ENCODE measurements at regions not wholly inside any gene's neighbourhood (a gene's known extent, or its start where the extent isn't known, plus 50 kb on each side); places are given as distances from the start of the nearest gene placed in this dataset.

DNA sequence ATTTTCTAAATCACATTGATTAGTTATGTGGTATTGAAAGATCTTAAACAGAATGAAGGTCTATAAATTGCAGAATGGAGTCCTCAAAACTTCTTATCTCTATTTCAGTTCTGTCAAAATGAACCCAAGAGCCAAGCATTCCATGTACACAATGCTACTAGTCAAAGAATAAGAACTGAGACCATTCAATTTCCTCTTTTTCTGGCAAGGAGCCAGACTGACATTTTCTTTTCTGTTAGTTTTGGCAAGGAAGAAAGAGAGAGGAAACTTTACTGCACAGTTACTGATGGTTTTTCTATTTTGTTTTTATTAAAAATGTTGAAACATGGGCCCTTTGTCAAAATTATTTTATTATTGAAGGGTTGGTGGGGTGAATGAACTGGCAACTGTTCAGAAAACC lies 181.8 kb upstream of the FERD3L start:
- TF ChIP-seq, protein P1, sequence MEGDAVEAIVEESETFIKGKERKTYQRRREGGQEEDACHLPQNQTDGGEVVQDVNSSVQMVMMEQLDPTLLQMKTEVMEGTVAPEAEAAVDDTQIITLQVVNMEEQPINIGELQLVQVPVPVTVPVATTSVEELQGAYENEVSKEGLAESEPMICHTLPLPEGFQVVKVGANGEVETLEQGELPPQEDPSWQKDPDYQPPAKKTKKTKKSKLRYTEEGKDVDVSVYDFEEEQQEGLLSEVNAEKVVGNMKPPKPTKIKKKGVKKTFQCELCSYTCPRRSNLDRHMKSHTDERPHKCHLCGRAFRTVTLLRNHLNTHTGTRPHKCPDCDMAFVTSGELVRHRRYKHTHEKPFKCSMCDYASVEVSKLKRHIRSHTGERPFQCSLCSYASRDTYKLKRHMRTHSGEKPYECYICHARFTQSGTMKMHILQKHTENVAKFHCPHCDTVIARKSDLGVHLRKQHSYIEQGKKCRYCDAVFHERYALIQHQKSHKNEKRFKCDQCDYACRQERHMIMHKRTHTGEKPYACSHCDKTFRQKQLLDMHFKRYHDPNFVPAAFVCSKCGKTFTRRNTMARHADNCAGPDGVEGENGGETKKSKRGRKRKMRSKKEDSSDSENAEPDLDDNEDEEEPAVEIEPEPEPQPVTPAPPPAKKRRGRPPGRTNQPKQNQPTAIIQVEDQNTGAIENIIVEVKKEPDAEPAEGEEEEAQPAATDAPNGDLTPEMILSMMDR (IDR thresholded peaks at IDR 0.05 in 8 of 11, conservative IDR thresholded peaks at IDR 0.05 in 3 of 11): no peak
- no peak for TF ChIP-seq POLR2A (IDR thresholded peaks at IDR 0.05)
- TF ChIP-seq POLR2AphosphoS5 (IDR thresholded peaks at IDR 0.05): no peak
